Raji (cell line): ENCODE measurements at regions not wholly inside any gene's neighbourhood (a gene's known extent, or its start where the extent isn't known, plus 50 kb on each side); places are given as distances from the start of the nearest gene placed in this dataset.

Experiments used
- POLR2A ChIP-seq: IDR thresholded peaks from 2 replicates; pipeline ENCODE4 v1.6.1; 2011; ENCODE audit warnings: low read depth, low read length, control low read depth; ENCODE audit not compliant: insufficient read depth

GRCh38 chr6:15986027-15986629 is 142.8 kb upstream of the MYLIP start:
- TF ChIP-seq POLR2A = no peak

- TF ChIP-seq POLR2A = no peak
These were observed 143.4 kb upstream of the MYLIP start for GRCh38 chr6:15985379-15985959.

GRCh38 chr6:15981956-15982355 is 146.9 kb upstream of the MYLIP start:
- TF ChIP-seq POLR2A = no peak

GRCh38 chr6:15980801-15981200 is 148.1 kb upstream of the MYLIP start:
- TF ChIP-seq POLR2A = no peak

- TF ChIP-seq POLR2A = no peak
These were observed 150.5 kb upstream of the MYLIP start for GRCh38 chr6:15978426-15978825.

GRCh38 chr6:15977050-15977449 is 151.8 kb upstream of the MYLIP start:
- TF ChIP-seq POLR2A = no peak

- TF ChIP-seq POLR2A = no peak
These were observed 154.1 kb upstream of the MYLIP start for GRCh38 chr6:15974817-15975216.

- no peak for TF ChIP-seq POLR2A
These were observed 158.4 kb upstream of the MYLIP start for GRCh38 chr6:15970517-15970916.

- no peak for TF ChIP-seq POLR2A
These were observed 159.6 kb upstream of the MYLIP start for GRCh38 chr6:15969236-15969778.

GRCh38 chr6:15968519-15968918 is 160.4 kb upstream of the MYLIP start:
- TF ChIP-seq POLR2A = no peak

GRCh38 chr6:15966000-15966520 is 162.8 kb upstream of the MYLIP start:
- no peak for TF ChIP-seq POLR2A

GRCh38 chr6:15962449-15962764 is 166.5 kb upstream of the MYLIP start:
- TF ChIP-seq POLR2A = no peak

GRCh38 chr6:15961635-15962448 is 167.0 kb upstream of the MYLIP start:
- no peak for TF ChIP-seq POLR2A

- no peak for TF ChIP-seq POLR2A
These were observed 167.9 kb upstream of the MYLIP start for GRCh38 chr6:15960740-15961634.

- TF ChIP-seq POLR2A = no peak
These were observed 171.2 kb upstream of the MYLIP start for GRCh38 chr6:15957655-15958169.
